ENCODE measurements at regions not wholly inside any gene's neighbourhood (a gene's known extent, or its start where the extent isn't known, plus 50 kb on each side); places are given as distances from the start of the nearest gene placed in this dataset.

DNA sequence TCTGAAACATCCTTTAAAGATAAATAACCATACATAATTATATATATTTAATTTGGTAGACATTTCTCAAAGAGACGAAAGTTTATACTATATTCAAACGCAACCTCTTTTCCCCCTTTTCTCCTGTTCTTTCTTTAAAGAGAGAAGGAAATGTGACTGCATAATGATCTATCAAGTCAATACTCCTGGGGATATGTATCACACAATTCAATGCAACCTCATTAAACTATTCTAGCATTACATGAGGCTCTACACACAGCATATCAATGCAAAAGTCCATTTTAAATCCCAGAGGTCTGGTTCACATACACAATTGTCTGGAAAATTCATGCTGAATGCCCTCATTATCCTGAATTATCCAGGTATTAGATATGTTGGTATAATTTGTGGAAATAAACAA is 330.7 kb downstream of the LMX1A start:
- DNase-seq = no peak

DNA sequence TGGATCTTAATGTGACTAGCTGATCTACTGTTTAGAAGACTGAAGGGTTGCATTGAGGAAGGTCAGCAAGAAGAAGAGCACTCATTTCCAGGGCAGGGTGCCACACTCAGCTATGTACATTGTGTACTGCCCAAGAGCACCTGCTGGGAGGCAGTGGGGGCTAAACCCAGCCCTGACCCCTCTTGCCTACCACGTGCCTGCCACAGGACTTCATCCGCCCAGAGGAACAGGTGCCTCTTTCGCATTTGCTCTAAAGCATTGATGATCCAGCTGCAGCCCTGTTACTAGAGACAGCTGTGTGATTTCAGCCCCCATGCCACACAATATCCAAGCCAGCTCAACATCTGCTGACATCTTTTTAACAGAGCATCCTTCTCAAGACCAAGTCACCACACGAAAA is 341.8 kb downstream of the LMX1A start:
- DNase-seq = no peak

DNA sequence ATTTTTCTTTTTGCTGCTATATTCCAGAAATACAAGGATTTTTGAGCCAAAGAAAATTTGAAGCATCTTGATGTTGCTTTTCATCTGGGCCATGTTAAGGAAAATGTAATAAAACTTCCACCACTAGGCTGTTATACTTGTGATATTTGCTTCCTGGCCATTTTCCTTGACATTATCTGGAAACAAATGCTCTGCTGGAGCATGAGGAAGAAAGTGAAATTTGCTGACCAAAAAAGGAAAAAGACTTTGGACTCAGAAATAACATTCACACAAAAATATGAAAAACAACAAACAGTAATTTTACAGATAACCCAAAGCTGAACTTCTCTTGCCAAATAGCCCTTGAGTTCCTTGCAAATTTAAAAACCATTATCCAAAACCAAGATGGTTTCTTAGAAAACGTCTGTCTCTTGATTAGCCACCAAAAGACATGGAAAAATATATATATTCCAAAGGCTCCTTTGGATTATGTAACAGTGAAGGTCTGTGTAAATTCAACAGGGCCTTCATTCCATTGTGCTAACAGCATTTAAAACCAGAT is 344.5 kb downstream of the LMX1A start:
- DNase-seq = no peak

DNA sequence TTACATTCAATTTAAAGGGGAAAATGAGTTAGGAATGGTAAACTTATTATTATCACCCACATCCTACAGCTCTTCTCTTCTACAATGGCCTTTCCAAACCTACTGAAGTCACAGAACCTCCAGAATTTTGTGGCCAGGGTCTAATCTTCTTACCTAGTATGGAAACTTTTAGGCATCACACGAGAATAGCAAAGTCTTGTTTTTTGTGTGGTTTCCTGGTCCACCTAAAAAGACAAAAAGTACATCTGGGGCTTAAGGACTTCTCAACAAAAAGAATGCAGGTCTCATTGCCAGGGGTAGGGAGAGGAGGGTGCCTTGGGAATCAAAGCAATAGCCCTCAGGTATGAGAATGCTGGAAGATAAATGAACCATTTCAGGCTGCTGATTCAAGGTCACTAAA is 345.3 kb downstream of the LMX1A start:
- DNase-seq = no peak

DNA sequence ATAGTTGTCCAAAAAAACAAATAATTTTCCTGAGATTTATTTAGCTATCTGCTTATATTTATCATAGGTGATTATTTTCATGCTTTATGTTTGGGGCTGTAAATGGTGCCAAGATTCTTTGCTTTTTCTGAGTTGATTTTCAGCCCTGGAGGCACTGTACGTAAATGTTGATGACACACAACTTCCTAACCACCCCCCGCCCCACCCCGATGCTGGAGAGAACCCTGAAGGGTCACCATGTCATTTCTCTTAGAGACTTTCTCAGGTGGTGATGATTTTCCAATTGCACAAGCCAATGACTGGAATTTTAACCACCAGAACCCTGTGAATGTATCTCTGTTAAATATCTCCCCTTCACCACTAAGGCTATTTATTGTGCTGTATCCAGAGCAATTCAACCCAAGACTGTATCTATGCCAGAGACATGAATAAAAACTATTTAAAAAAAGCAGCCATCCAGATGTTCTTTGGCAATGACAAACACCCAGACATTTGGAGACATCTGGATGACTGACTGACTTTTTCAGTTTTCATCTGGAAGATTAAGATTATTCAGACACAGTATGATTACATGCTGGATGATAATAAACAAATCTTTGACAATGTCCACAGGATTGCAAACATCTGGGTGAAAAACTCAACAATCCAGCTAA is 346.0 kb downstream of the LMX1A start:
- no peak for DNase-seq

DNA sequence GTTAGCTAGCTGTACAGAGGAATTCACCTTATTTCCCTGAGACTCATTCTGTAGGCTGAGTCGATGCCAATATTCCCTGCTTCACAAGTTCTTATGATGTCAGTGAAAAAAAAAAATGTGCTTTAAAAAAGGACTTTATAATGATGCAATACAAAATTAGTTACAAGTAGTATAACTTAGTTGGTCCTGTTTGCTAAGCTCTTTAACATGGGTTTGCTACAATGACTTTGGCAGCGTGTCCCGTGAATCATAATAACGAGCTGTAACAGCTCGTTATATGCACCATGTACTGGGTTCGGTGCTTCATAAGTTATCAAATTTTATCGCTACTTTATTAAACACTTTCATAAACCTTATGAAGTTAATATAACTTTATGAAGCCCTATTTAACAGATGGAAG is 349.7 kb downstream of the LMX1A start:
- no peak for DNase-seq

DNA sequence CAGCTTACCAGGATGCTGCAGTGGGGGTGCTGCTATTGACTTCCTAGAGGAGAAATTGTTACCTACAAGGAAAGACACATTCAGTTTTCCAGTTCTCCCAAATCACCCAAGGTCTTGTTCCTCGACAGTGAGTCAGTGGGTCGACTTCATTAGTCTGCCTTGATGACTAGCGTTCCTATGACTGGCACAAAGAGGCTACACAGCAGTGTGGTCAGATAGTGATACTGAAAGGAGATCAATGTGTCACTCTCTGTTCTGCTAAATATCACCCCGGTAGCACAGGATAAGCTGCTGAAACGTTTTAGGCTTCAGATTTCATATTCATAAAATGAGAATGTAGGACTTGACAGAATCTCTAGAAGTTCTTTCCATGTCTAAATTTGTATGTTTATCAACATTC is 357.4 kb downstream of the LMX1A start:
- DNase-seq = no peak

DNA sequence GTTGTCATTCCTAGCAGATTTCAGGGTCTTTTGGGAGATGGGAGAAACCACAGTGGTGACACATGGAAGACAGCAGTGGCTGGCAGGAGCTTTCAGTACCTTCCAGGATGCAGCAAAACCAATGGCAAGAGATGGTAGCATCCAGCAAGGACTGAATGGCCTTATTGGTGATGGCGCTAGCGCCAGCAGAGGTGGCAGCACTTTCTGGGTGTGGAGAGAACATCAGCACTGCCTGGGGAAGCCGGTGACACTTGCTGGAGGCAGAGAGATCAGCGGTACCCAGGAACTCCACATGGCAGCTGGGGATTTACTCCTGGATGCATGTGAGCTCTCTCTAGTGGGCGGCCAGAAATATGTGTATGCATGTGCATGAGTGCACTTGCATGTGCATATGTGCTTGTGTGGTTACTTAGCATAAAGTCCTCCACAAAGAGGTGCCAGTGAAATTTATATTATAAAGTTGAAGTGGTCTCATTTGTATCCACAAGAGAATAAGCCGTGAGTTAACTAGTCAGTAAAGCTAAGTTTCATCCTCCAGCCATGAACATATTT is 364.7 kb downstream of the LMX1A start:
- DNase-seq = no peak

DNA sequence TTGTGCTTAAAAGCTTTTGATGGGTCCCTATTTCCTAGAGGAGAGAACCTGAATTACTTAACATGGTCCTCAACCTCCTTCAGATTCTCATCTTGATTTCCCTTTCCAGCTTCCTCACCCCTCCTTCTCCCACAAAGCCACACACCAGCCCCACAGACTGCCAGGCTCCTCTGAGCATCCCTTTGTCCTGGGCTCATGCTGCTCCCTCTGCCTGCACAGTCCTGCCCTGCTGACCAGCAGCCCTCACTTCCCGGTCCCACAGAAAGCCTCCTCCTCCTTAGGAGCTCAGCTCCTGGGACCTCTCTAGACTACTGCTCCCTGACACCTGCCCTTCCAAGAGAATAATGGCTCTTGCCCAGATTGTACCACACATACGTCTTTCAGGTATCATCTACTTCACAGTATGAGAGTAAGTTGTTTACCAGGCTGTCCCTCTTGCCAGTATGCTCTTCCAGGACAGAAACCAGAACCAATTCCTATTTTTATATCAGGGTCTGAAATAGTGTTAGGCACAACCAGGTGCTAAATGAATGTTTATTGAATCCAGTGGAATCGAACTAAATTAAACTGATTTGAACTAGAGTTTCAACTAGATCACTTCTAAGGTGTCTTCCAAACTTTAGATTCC is 373.4 kb downstream of the LMX1A start:
- DNase-seq = peak; percentile 46 to 63

DNA sequence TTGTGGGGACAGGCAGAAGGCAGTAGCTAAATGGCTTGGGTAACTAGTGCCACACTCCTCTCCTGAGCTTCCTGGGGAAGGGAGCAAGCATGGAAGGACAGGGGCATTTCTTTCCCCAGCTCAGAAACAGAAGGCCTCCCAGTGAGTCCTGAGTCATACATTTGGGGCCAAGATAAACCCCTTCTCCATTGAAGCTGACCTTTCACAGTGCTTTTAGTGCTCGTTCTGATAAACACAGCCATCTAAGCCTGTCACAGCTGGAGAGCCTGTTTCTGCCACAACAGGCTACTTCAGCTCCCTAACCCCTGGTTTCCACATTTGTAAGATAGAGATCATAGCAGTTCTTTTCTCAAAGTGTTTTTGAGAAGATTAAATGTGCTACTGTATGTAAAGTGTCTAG is 374.0 kb downstream of the LMX1A start:
- no peak for DNase-seq

DNA sequence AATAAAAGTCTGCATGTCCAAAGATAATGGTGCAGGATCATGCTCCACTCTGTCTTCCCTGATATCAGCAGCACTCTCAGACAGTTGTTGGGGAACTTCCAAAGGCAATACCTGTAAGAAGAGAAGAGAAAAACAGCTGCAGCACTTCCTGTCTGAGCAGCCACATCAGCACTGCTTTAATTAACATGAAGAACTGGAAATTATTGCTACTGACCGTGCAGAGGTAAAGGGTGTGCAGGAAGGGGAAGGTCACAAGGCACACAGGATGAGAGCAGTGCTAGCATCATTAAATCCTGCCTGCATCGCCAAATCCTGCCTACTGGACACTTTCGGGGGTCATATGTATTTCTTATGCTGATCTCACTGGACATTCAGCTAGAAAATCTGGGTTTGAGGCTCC is 379.0 kb downstream of the LMX1A start:
- no peak for DNase-seq

DNA sequence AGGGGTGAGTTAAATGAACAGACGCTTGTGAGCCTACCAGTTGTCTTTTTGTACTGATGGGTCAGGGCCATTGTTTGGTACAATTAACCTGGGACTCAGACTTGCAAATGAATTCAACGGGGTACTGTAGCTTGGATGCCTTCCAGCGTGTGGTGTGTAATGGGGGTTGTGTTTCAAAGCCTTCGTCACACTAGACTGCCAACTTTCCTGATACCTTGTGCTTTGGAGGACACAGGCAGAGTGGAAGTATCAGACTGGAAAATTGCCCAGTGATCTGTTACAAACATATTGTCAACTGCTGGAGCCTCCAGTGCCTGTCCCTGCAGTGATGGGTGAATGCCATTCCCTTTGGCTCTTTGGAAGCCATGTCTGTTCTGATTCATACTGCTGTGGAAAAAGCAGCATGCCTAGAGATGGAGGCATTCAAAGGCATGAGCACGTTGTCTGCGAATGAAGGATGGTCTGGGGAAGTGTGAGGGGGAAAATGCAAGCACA is 384.5 kb downstream of the LMX1A start:
- no peak for DNase-seq

DNA sequence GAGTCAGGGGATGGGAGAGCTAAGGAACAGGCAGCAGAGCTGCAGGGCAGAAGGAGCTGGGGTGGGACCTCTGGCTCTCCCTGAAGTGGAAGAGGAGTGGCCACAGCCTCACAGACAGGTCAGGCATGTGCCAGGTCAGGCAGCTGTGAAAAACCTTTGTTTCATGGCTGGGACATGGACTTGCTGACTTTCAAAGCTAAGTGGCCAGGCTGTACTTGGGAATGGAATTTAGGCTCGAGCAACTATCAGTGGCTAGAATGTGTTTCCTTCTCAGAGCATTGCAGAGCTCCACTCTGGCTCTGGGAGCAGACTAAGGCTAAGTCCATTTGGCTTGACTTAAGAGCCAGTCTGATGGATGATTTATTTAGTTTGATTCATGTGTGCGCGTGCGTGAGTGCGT is 385.1 kb downstream of the LMX1A start:
- DNase-seq = no peak

DNA sequence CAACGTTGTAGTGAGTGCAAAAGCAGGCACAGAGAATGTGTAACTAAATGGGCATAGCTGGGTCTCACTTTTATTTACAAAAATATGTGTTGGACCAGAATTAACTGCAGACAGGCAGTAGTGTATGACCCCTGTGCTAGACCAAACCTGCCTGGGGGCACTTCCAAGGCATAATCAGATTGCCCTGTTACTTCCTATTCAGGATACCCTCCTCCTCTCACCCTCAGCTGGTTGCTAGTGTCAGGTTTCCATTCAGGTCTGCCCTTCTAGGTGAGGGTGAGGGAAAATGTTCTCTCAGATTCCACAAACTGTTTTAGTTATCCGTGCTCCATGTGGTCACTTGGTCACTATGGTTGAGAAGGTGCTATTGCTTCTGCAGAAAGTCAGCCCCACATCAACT is 387.3 kb downstream of the LMX1A start:
- no peak for DNase-seq

DNA sequence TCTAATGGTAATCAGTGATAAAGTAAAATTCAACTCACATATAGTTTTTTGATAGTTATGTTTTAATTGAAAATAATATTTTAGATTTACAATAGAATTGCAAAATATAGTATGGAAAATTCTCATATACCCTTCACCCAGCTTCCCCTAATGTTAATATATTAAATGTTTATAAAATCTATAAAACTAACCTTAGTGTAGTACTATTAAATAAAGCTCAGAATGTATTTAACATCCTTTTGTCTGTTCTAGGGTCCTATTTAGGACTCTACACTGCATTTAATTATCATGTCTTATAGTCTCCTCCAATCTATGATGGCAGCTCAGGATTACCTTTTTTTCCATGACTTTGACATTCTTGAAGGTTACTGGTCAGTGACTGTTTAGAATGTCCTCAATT is 389.2 kb downstream of the LMX1A start:
- DNase-seq = no peak

DNA sequence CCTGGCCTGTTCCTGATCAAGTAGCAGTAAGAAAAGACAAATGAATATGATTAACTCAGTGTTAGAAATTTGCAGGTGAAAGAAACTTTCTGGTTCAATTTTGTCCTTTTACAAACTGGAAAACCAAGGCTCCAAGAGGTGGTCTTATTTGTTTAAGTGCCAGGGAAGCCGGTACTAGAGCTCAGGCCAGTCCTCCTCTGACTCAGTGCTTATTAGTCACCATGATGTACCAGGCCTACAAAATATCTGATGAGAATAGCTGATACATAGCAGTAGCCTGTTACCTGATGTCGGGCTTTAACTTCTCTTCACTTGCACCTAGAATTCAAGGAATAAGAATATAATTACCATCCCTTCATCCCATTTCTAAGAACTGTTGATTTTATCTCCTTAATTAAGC is 394.8 kb downstream of the LMX1A start:
- no peak for DNase-seq

DNA sequence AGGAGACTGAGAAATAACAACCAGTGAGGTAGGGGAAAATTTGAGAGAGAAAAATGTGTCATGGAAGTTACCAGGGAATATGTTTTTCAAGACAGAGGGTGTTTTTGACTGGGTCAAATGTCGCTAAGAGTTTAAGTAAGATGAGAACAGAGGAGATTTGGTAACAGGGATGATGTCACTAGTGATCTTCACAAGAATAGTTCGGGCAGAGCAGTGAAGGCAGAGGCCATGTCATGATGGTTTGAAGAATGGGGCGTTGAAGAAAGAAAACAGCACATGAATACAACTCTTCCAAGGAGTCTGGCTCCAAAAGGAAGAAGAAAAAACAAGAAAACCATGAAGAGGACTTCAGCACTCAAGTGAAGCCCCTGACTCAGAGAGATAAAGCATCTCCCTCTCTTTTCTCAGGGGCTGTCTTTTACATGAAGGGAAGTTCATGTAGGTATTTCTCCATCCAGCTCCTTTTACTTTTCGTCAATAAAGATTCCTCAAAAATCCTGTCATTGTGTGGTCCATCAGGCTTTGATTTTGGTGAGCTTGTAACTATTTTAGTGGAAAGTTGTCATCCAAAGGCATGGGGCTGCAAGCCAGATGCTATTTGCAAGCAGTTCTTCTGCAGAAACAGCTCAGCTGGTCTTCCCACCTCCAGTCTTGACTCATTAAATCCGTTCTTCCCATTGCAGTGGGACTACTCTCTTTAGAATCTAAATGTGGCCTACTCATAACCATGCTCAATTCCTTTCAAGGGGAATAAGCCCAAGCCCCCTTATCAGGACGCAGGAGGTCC is 397.3 kb downstream of the LMX1A start:
- DNase-seq = no peak

DNA sequence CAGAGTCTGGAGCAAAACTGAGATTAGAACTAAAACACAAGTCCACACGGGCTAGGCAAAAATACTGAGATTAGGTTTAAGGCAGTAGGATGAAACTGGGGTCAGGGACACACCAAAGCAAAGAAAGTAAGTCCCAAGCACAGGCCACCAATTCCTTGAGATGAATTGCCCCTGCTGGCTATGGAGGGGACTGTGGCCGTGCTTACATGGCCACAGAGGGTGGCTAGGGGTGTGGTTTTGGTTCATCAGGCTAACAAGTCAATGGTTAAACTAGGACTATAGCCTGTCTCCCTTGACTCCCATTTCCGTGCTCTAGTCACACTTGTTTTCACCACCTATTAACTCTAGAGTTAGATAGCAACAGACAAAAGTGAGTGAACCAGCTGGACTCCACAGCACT is 394.8 kb downstream of the PBX1 start:
- no peak for DNase-seq

DNA sequence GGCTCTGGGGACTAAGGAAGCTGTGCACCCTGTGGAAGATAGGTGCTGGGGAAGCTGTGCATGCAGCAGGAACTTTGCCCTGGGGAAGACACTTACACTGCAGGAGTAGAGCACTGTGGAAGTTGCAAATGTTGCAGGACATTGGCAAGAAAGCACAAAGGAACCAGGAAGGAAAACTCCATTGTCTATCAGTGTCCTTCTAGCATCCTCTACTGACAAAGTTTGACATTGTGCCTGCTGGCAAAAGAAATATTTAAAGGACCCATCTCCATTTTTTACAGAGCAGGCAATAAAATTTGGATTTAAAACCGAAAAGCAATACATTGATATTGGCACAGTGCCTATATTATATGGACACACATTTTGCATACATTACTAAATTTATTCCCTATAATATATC is 394.1 kb downstream of the PBX1 start:
- DNase-seq = peak in 1 of 2 donors; percentile 7

DNA sequence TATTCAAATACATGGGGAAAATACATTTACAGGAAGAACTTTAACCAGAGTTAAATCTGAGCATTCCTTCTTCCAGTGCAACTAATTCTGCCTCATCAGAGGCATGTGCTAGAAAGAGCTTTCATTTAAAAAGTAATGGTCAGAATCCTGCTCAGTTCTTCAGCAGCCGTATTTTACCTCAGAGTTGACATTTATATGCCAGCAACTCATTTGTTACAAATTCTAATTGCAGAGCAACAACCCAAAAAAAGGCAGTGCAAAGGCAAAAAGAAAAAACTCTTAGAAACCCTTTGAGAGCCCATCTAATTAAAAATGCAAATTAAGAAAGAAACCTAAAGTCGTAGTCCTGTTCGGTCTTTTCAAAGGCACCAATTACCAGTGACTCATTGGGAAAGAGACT is 392.5 kb downstream of the PBX1 start:
- no peak for DNase-seq

DNA sequence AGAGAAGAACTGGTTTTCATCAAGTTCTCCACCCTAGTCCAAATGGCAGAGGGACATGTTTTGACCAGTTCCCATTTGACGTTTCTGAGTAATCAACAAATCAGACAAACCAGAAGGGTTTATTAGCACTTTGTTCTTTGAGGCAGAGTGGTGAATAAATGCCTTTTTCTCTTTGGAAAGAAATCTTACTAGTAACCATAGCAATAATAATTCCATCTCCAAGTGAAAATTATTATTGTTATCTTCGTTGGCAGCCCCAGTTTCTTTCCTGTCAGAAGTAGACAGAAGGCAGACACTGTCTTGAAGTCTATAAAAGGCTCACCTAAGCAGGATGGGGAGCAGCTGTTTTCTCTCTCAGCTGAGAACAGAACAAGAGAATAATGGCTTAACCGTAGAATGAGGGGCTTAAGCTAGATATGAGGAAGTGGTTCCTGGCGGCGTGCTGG is 391.6 kb downstream of the PBX1 start:
- DNase-seq = no peak

DNA sequence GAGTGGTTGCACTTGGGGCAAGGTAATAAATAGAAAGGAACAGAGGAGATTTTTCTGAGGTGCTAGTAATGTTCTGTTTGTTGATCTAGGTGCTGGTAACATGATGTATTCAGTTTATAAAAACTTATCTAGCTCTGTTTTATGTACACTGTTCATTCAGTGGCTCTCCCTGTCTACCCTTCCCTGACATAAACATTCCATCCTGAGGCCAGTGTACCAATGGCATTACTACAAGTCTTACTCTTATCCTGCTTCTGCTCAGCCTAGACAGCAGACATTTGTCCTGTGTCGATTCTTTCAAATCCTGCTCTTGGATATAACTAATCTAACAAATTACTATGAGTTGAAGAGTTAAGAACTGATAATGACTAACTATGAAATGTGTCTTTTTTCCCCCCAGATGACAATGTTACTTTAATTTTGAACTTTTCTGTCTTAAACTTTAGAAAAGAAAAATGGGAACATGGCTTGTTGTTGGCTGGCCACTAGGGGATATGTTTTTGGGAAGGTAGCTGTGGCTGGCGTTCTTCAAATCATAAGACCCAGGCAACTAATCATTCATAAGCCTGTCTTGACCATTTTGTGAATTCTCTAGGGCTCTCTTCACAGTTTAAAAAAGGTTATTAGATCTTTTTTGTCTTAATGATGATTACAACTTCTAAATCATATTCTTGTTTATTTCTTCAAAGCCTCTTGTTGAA is 390.9 kb downstream of the PBX1 start:
- no peak for DNase-seq

DNA sequence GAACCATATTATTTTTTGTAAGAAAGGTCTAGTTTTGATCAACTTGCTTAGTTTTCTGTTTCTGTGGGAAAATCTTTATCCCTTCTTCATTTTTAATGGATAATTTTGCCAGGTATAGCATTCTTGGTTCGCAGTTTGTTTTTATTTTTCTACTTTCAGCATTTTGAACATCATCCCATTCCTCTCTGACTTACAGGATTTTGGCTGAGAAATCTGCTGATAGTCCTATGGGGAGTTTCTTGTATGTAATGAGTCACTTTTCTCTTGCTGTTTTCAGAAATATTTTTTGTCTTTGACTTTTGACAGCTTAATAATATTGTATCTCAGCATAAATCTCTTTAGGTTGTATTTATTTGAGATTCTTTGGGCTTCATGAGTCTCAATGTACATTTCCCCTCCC is 389.1 kb downstream of the PBX1 start:
- DNase-seq = no peak

Measured in hippocampal formation (tissue), 2 donors.